ENCODE measurements at regions not wholly inside any gene's neighbourhood (a gene's known extent, or its start where the extent isn't known, plus 50 kb on each side); places are given as distances from the start of the nearest gene placed in this dataset.
"Not testable (repeated sequence)": the region's sequence is repeated elsewhere in the genome, so short reads cannot be mapped to it uniquely, and the experiment has no call there.

- Histone ChIP-seq H3K79me2 (ENCODE audit: insufficient read depth, low read length) (no peaks in the 10 kb centered on the region), H3K9me3 (ENCODE audit: low read depth, low read length) (peaks cover 2% of the 10 kb centered on the region), H2AFZ (ENCODE audit: low read length) (no peak overlapping the region), H3K27ac (ENCODE audit: low read depth, low read length) (no peak overlapping the region), H3K4me3 (ENCODE audit: insufficient read depth, low read length) (no peak overlapping the region), H3K36me3 (ENCODE audit: insufficient read depth, low read length) (peaks cover 2% of the 10 kb centered on the region), H4K20me1 (ENCODE audit: insufficient read depth, low read length) (no peaks in the 10 kb centered on the region), H3K4me2 (ENCODE audit: insufficient read depth, low read length) (no peak overlapping the region), H3K4me1 (ENCODE audit: insufficient read depth, low read length) (no peaks in the 10 kb centered on the region), H3K27me3 (ENCODE audit: insufficient read depth, low read length) (no peaks in the 10 kb centered on the region)
- DNase-seq (ENCODE audit: insufficient read length, low spot score, missing footprints) = no peak
- TF ChIP-seq, protein P1, sequence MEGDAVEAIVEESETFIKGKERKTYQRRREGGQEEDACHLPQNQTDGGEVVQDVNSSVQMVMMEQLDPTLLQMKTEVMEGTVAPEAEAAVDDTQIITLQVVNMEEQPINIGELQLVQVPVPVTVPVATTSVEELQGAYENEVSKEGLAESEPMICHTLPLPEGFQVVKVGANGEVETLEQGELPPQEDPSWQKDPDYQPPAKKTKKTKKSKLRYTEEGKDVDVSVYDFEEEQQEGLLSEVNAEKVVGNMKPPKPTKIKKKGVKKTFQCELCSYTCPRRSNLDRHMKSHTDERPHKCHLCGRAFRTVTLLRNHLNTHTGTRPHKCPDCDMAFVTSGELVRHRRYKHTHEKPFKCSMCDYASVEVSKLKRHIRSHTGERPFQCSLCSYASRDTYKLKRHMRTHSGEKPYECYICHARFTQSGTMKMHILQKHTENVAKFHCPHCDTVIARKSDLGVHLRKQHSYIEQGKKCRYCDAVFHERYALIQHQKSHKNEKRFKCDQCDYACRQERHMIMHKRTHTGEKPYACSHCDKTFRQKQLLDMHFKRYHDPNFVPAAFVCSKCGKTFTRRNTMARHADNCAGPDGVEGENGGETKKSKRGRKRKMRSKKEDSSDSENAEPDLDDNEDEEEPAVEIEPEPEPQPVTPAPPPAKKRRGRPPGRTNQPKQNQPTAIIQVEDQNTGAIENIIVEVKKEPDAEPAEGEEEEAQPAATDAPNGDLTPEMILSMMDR (IDR thresholded peaks at IDR 0.05; ENCODE audit: extremely low read depth, low read depth, low read length) = no peak
Measured at GRCh38 chr3:95341314-95341713, 1278.5 kb downstream of the NSUN3 start.

- Histone ChIP-seq H3K27ac (ENCODE audit: low read depth, low read length) (no peak overlapping the region), H3K4me3 (ENCODE audit: insufficient read depth, low read length) (no peak overlapping the region)
Measured at GRCh38 chr3:95343228-95343627, 1280.4 kb downstream of the NSUN3 start.

DNA sequence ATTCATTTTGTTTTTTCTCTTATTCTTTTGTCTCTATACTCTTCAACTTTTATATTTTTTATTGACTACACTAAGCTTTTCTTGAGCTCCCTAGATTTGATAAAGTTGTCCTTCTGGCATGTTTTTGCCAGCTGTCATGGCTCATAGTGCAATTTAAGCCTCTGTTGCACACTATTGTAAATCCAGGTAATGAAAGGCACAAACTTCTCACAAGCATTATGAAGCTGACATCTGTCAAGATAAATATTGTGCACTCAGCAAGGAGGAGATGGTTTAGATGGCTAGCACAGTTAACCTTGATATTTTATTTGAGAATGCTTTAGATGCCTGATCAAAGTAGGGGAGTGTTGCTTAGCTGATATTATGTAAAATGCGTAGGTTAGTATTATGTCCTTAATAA lies 1280.9 kb downstream of the NSUN3 start:
- H3K27ac ChIP-seq (ENCODE audit: low read depth, low read length) = no peak overlapping the region
- H3K4me3 ChIP-seq (ENCODE audit: insufficient read depth, low read length) = no peak overlapping the region
- H2AFZ ChIP-seq (ENCODE audit: low read length) = no peak overlapping the region
- no peaks in the 10 kb centered on the region for H3K9me3 ChIP-seq (ENCODE audit: low read depth, low read length)
- TF ChIP-seq, protein P1 (IDR thresholded peaks at IDR 0.05; ENCODE audit: extremely low read depth, low read depth, low read length) = no peak
- peaks cover 2% of the 10 kb centered on the region for H3K36me3 ChIP-seq (ENCODE audit: insufficient read depth, low read length)
- no peaks in the 10 kb centered on the region for H3K27me3 ChIP-seq (ENCODE audit: insufficient read depth, low read length)
- H3K4me2 ChIP-seq (ENCODE audit: insufficient read depth, low read length) = no peak overlapping the region
- no peaks in the 10 kb centered on the region for H4K20me1 ChIP-seq (ENCODE audit: insufficient read depth, low read length)
- no peaks in the 10 kb centered on the region for H3K4me1 ChIP-seq (ENCODE audit: insufficient read depth, low read length)
- DNase-seq (ENCODE audit: insufficient read length, low spot score, missing footprints) = no peak
- H3K79me2 ChIP-seq (ENCODE audit: insufficient read depth, low read length) = no peaks in the 10 kb centered on the region

More at GRCh38 chr3:95343228-95343627, 1280.4 kb downstream of the NSUN3 start:
- TF ChIP-seq, protein P1 (IDR thresholded peaks at IDR 0.05; ENCODE audit: extremely low read depth, low read depth, low read length) = no peak
- no peaks in the 10 kb centered on the region for H3K27me3 ChIP-seq (ENCODE audit: insufficient read depth, low read length)
- DNase-seq (ENCODE audit: insufficient read length, low spot score, missing footprints) = no peak
- no peaks in the 10 kb centered on the region for H3K9me3 ChIP-seq (ENCODE audit: low read depth, low read length)
- H3K4me2 ChIP-seq (ENCODE audit: insufficient read depth, low read length) = no peak overlapping the region
- no peaks in the 10 kb centered on the region for H3K4me1 ChIP-seq (ENCODE audit: insufficient read depth, low read length)
- no peaks in the 10 kb centered on the region for H4K20me1 ChIP-seq (ENCODE audit: insufficient read depth, low read length)
- peaks cover 2% of the 10 kb centered on the region for H3K36me3 ChIP-seq (ENCODE audit: insufficient read depth, low read length)
- no peak overlapping the region for H2AFZ ChIP-seq (ENCODE audit: low read length)
- no peaks in the 10 kb centered on the region for H3K79me2 ChIP-seq (ENCODE audit: insufficient read depth, low read length)

DNA sequence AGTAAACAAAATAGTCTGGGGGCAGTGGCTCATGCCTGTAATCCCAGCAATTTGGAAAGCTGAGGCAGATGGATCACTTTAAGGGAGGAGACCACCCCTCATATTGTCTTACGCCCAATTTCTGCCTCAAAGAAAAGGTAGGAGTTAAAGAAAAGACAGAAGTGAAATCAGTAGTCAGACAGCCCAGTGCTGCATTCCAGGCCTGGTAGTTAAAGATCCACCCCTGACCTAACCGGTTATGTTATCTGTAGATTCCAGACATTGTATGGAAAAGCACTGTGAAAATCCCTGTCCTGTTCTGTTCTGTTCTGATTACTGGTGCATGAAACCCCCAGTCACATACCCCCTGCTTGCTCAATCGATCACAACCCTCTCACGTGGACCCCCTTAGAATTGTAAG lies 1285.1 kb downstream of the NSUN3 start:
- not testable (repeated sequence) for H3K4me1 ChIP-seq (ENCODE audit: insufficient read depth, low read length); H3K27ac ChIP-seq (ENCODE audit: low read depth, low read length); H4K20me1 ChIP-seq (ENCODE audit: insufficient read depth, low read length); H3K79me2 ChIP-seq (ENCODE audit: insufficient read depth, low read length); H3K4me2 ChIP-seq (ENCODE audit: insufficient read depth, low read length); H3K9me3 ChIP-seq (ENCODE audit: low read depth, low read length); H3K4me3 ChIP-seq (ENCODE audit: insufficient read depth, low read length); H3K36me3 ChIP-seq (ENCODE audit: insufficient read depth, low read length); H3K27me3 ChIP-seq (ENCODE audit: insufficient read depth, low read length); DNase-seq (ENCODE audit: insufficient read length, low spot score, missing footprints); H2AFZ ChIP-seq (ENCODE audit: low read length)

All from osteoblast (primary cell).